ENCODE measurements at regions not wholly inside any gene's neighbourhood (a gene's known extent, or its start where the extent isn't known, plus 50 kb on each side); places are given as distances from the start of the nearest gene placed in this dataset.
"Not testable (repeated sequence)": the region's sequence is repeated elsewhere in the genome, so short reads cannot be mapped to it uniquely, and the experiment has no call there.

GRCh38 chr10:62928763-62929162 lies 112.6 kb upstream of the EGR2 start:
- TF ChIP-seq, protein P1, sequence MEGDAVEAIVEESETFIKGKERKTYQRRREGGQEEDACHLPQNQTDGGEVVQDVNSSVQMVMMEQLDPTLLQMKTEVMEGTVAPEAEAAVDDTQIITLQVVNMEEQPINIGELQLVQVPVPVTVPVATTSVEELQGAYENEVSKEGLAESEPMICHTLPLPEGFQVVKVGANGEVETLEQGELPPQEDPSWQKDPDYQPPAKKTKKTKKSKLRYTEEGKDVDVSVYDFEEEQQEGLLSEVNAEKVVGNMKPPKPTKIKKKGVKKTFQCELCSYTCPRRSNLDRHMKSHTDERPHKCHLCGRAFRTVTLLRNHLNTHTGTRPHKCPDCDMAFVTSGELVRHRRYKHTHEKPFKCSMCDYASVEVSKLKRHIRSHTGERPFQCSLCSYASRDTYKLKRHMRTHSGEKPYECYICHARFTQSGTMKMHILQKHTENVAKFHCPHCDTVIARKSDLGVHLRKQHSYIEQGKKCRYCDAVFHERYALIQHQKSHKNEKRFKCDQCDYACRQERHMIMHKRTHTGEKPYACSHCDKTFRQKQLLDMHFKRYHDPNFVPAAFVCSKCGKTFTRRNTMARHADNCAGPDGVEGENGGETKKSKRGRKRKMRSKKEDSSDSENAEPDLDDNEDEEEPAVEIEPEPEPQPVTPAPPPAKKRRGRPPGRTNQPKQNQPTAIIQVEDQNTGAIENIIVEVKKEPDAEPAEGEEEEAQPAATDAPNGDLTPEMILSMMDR (IDR thresholded peaks at IDR 0.05) = not testable (repeated sequence)
- not testable (repeated sequence) for TF ChIP-seq POLR2AphosphoS5, POLR2A, EP300 (IDR thresholded peaks at IDR 0.05)

Measured in gastroesophageal sphincter (tissue), 3 donors.